DMS153 (cell line): ENCODE measurements at regions not wholly inside any gene's neighbourhood (a gene's known extent, or its start where the extent isn't known, plus 50 kb on each side); places are given as distances from the start of the nearest gene placed in this dataset.

Experiments used
- DNase-seq: peaks from one replicate; lab custom pipeline; 2025; lab: John Stamatoyannopoulos, UW

DNA sequence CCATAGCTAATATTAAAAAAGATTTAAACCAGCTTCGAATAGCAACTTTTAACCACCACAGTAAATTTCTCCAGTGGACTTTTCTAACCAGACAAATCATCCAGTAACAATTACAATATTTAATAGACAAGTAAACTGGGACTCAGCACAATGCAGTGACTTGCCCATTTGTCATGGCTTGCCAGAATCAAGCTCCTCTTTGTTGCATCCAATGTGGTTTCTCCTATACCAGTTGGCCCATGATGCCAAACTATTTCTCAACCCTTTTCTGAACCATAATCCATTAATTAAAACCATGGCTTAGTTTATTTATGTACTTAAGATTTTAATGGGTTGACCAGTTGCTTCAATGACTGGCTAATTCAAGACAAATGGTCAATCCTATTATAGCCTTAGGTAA is 64.4 kb downstream of the DIO2 start:
- no peak for DNase-seq

DNA sequence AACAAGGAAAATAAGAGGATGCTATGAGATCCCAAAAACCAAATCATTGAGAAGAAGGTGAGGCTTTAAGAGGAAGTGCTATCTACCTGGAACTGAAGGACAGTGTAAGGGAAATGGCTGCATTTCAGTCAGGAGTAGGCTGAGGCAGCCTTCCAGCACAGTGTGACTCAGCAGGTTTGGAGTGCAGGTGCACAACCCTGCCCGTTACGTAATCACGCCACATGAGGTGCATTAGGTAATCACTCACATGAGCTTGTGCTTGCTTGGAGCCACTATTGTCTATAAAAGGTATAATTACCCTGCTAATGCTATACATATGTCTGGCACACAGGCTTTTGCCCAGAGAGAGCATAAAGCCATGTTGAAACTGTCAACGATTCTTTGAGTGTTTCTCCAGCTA is 74.9 kb downstream of the DIO2 start:
- DNase-seq = no peak

- DNase-seq = no peak
Observed at GRCh38 chr14:80135305-80136088, 75.8 kb downstream of the DIO2 start.

GRCh38 chr14:80134321-80134720 is 77.0 kb downstream of the DIO2 start:
- no peak for DNase-seq

GRCh38 chr14:80133457-80133856 is 77.8 kb downstream of the DIO2 start:
- DNase-seq = no peak

GRCh38 chr14:80127466-80127865 is 83.8 kb downstream of the DIO2 start:
- DNase-seq = no peak

DNA sequence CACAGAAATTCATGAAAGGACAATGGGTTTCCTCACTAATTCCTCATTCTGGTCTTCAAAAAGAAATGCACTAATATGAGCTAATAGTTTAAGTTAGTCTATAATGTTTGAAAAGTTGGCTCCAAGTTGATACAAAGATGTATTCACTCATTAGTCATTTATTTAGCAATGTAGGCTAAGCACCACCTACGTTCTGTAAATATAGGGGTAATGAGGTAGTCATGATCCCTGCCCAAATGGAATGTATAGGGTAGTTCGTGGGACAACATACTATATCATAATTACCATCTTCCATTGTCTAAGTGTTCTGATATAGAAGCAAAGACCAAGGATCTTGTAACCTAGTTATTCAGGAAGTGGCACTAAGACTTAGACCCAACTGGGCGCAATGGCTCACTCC is 86.5 kb downstream of the DIO2 start:
- DNase-seq = no peak

- peak; percentile 39 for DNase-seq
Observed at GRCh38 chr14:80117876-80118275, 93.4 kb downstream of the DIO2 start.

DNA sequence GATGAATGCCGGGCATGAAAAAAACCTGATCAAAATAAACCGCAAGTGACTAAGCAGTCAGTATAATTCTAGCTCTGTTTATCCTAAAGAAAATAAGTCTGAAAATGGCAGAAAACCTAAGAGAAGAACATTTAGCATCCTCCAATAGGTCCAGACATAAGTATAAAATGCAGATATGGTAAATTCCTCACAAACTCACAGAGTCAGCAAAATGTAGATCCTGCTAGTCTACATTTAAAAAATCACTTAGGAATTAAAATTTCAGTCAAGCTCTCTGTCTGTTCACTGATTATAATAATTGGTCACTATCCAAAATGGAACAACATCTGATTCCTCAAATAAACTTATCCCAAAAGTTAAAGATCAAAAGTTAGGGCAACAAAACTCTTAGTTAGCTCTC is 95.1 kb downstream of the DIO2 start:
- no peak for DNase-seq

DNA sequence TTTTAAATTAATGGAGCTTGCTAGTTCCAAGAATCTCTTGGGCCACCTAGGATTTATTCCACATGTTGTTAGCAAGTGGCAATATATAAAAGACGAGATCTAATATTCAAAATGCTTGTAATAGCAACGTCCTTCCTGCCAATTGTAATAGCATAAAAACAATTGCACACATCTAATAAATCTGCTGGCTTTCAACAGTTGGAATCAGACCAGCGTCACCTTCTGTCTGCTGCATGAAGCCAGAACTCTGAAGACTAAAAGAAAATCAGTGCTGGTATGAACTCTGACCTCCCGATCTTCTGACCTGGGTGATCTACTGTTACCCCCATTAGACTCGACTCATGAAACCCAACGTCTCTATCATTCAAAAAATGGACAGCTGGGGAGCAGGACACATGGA is 100.6 kb downstream of the DIO2 start:
- no peak for DNase-seq

GRCh38 chr14:80109055-80109454 is 102.2 kb downstream of the DIO2 start:
- DNase-seq = no peak

GRCh38 chr14:80108430-80108829 is 102.9 kb downstream of the DIO2 start:
- DNase-seq = no peak

DNA sequence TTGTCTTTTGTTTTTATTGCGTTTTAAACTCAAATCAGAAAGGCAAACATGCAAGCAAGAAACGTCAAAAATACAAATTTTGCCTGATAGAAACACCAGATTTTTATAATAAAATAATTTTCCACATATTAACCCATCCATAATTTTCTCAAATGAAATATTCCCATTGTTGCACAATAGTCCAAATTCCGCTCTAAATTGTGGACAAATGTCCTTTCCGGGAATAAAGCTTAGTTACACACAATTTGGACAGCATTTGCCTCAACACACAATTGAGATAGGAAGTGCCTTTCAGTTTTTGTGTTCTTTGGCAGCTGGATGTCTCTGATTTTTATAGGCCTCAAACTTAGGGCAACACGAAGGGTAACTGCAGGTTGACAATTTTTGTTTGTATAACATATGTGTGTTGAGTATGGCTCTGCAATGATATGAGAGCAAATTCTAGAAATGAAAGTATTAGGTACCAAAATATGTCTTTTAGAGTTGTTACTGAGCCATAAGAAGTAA is 105.8 kb downstream of the DIO2 start:
- no peak for DNase-seq

- DNase-seq = no peak
Observed at GRCh38 chr14:80101835-80102234, 109.5 kb downstream of the DIO2 start.

DNA sequence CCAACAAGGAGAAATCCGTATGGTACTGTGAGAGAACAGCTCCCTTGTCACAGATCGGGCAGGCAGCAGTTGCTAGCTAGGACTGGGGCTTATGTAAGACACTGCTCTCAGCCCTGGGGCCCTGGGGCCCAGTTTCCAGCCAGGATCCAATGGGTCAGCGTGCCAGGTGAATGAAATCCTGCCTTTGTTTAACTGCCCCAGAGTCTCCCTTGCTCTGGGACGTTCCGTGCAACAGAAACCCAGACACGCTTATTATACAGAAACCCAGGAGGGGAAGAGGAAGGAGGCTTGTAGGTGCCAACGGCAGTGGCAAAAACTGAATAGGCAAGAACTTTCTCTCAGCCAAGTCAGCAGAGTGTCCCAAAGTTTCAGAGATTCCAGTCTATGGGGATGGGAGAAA is 110.6 kb downstream of the DIO2 start:
- no peak for DNase-seq

DNA sequence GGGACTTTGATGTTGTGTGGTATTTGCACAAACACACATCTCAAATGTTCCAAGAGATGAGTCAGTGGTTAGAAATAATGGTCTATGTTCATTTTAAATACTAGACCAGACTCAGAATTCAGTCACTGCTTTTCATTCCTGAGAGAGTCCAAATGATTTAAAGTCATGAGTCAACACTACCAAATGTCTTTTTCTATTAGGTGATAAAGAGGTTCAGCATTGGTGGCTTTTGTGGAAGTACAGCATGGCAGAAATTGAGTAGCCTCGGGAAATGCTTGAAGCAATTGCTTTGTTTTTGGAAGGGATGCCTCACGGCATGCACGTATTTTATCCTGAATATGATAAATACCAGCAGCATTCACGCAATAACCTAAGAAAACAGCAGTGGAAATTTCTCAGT is 115.7 kb downstream of the DIO2 start:
- DNase-seq = no peak

DNA sequence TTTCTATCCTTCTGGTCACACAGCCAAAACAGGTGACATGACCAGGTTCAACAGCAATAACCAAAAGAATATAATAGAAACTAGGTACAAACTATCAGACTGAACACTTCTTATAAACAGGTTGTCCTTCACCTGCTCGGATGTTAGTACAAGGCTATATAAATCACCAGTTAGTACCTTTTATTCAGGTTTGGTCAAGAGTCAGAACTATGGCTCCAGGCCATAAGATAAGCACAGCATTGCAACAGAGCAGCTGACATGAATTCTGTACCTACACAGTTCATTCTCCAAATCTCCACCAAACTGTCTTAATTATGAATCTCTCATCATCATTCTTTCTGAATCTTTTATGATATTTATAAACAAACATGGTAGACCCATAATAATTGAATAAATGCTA is 123.9 kb downstream of the DIO2 start:
- no peak for DNase-seq

DNA sequence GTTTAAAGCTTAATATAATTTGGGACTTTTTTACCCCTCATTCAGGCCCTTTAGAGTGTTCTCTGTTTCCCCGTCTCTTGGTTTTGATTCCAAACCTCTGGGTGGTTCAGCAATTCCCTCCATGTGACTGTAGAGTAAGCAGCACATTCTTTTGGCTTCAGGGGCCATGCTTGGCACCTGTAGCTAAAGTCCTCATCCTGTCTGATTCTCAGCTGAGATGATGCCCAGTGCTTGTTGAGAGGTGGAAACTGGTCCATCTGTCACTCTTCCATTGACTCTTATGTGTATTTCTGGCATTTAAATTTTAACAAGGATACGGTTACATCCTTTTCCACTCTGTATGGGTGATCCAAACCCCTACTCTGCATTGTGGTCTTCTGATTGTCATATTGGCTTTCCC is 127.1 kb downstream of the DIO2 start:
- no peak for DNase-seq

GRCh38 chr14:80080601-80081000 is 130.7 kb downstream of the DIO2 start:
- DNase-seq = no peak

DNA sequence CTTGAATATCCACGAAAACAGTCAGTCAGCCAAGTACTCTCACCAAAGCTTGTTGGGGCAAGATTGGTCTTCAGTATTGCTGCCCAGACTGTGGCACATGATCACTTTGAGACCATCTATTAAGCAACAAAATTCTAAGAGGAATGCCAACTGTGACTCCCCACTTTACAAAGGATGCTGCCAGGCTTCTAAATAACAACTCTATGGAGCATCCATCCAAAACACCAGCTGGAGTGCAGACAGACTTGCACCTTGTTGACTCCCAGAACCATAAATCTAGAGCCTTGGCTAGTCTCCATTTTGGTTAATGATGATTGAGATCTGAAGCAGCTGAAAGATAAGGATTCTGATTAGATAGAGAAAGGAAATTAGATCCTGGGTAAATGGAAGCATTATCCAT is 132.8 kb downstream of the DIO2 start:
- DNase-seq = peak; percentile 49

GRCh38 chr14:80077262-80077661 is 134.0 kb downstream of the DIO2 start:
- DNase-seq = no peak

DNA sequence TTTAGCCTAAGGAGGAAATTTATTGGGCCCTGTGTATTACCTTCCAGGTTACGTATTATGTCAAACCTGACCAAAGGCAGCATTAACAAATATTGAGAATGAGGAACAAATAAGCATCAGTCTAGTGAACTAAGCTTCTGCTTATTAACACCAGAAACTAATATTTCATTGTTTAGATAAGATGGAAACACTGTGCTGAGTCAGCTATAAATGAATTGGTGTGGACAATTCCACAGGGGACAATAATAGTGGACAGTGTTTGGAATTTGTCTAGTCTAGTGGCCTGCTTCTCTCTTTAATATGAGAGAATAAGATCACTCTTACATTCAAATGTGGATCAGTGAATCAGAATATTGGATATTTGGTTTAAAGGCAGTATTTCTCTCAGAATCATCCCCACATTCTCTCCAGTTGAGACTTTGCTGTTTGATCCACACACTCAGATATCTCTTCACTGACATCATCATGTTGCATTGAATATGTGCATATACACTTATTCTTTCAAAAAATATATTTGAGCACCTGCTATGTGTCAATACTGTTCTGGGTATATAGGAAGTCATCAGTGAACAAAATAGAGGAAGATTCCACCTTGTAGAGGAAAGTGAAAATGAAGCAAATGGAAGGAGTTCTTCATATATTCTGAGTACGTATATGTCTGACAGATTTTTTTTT is 136.3 kb downstream of the DIO2 start:
- DNase-seq = no peak

- DNase-seq = no peak
Observed at GRCh38 chr14:80059041-80059440, 152.3 kb downstream of the DIO2 start.

DNA sequence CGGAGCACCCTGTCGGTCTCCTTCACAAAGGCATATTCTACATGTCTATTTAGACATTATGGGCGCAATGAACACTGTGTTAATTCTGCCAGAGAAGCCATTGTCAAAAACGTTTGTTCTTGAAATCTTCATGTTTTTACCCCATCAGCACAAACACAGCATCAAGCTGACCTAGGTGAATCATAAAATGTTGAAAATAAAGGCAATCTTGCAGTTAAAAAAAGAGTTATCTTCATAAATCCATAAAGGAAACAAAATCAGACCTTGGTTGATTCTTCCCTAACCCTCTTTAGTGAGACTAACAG is 154.9 kb downstream of the DIO2 start:
- DNase-seq = no peak
